ENCODE measurements at regions not wholly inside any gene's neighbourhood (a gene's known extent, or its start where the extent isn't known, plus 50 kb on each side); places are given as distances from the start of the nearest gene placed in this dataset.

DNA sequence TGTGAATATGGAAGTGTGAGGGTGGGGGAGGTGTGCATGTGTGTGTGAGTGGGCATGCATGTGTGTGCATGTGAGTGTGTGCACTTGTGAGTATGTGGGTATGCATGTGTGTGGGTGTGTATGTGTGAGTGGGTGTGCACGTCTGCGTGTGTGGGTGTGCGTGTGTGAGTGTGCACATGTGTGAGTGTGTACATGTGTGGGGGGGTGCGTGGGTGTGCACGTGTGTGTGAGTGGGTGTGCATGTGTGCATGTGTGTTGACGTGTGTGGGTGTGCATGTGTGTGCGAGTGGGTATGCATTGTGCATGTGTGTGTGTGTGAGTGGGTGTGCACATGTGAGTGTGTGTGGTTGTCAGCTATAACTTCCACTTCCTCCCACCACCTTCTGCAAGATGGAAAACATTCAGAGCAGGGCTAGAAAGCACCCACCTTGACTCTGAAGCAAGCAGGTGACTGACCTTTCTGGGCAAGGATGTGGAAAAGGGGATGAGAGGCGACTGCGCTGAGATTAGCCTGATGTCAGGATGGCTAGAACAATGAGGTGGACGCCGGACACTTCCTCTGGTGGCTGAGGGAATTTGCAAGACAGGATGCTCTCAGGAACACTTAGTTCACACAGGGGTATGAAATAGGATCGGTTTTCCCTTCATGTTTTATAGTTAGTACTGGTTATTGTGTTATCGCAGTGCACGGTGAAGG is 103.6 kb downstream of the ACKR3 start:
- TF ChIP-seq POLR2AphosphoS5 (IDR thresholded peaks at IDR 0.05) (no peak), POLR2A (IDR thresholded peaks at IDR 0.05) (no peak), EP300 (IDR thresholded peaks at IDR 0.05) (no peak)
- TF ChIP-seq, protein P1, sequence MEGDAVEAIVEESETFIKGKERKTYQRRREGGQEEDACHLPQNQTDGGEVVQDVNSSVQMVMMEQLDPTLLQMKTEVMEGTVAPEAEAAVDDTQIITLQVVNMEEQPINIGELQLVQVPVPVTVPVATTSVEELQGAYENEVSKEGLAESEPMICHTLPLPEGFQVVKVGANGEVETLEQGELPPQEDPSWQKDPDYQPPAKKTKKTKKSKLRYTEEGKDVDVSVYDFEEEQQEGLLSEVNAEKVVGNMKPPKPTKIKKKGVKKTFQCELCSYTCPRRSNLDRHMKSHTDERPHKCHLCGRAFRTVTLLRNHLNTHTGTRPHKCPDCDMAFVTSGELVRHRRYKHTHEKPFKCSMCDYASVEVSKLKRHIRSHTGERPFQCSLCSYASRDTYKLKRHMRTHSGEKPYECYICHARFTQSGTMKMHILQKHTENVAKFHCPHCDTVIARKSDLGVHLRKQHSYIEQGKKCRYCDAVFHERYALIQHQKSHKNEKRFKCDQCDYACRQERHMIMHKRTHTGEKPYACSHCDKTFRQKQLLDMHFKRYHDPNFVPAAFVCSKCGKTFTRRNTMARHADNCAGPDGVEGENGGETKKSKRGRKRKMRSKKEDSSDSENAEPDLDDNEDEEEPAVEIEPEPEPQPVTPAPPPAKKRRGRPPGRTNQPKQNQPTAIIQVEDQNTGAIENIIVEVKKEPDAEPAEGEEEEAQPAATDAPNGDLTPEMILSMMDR (IDR thresholded peaks at IDR 0.05): no peak
